Omental fat pad (tissue), 3 donors: ENCODE measurements at regions not wholly inside any gene's neighbourhood (a gene's known extent, or its start where the extent isn't known, plus 50 kb on each side); places are given as distances from the start of the nearest gene placed in this dataset.
A peak's percentile ranks its signal among the peaks of the same experiment; 100 is the strongest.

Experiments
- ATAC-seq: fragments of 150-250 bp; one replicate; pipeline ENCODE4 v1.9.1; 2016; ENCODE audit warnings: mild to moderate bottlenecking, moderate library complexity; ENCODE audit not compliant: low FRiP score
- DNase-seq: peaks from one replicate; pipeline ENCODE4 v3.0.0-alpha.2; 2019; ENCODE audit warnings: low spot score
- CTCF ChIP-seq, 3 donors: fragments of 450-650 bp; IDR thresholded peaks; one replicate each; pipeline ENCODE4 v1.5.1; 2016 to 2017; ENCODE audit warnings: antibody characterized with exemption in 3 of 3, mild to moderate bottlenecking in 3 of 3, moderate library complexity in 2 of 3

- DNase-seq (no peak), ATAC-seq (no peak)
- no peak for TF ChIP-seq CTCF (IDR thresholded peaks at IDR 0.05)
Measured at GRCh38 chr10:6770846-6771245, 190.8 kb upstream of the PRKCQ start.

- ATAC-seq (no peak), DNase-seq (no peak)
Measured at GRCh38 chr10:6769704-6770417, 189.8 kb upstream of the PRKCQ start.

GRCh38 chr10:6766131-6766801, 186.2 kb upstream of the PRKCQ start:
- ATAC-seq, result peak; percentile 94
- DNase-seq, result no peak

More at GRCh38 chr10:6769704-6770417, 189.8 kb upstream of the PRKCQ start:
- TF ChIP-seq CTCF (IDR thresholded peaks at IDR 0.05), result no peak

GRCh38 chr10:6763423-6763822, 183.3 kb upstream of the PRKCQ start:
- no peak for TF ChIP-seq CTCF (IDR thresholded peaks at IDR 0.05)
- ATAC-seq (no peak), DNase-seq (no peak)

More at GRCh38 chr10:6766131-6766801, 186.2 kb upstream of the PRKCQ start:
- TF ChIP-seq CTCF (IDR thresholded peaks at IDR 0.05), result no peak

- ATAC-seq, result no peak
- TF ChIP-seq CTCF (IDR thresholded peaks at IDR 0.05), result no peak
- no peak for DNase-seq
Measured at GRCh38 chr10:6763001-6763400, 182.9 kb upstream of the PRKCQ start.

- no peak for TF ChIP-seq CTCF (IDR thresholded peaks at IDR 0.05)
- no peak for DNase-seq
- ATAC-seq, result no peak
Measured at GRCh38 chr10:6759961-6760360, 179.9 kb upstream of the PRKCQ start.

GRCh38 chr10:6757158-6757557, 177.1 kb upstream of the PRKCQ start:
- ATAC-seq, result no peak
- no peak for TF ChIP-seq CTCF (IDR thresholded peaks at IDR 0.05)
- DNase-seq, result no peak
